Medulla oblongata (tissue), 1 donor: ENCODE measurements at regions not wholly inside any gene's neighbourhood (a gene's known extent, or its start where the extent isn't known, plus 50 kb on each side); places are given as distances from the start of the nearest gene placed in this dataset.

Experiments used
- DNase-seq: peaks from one replicate; pipeline ENCODE4 v3.0.0-alpha.2; 2015; ENCODE audit errors: extremely low spot score

DNA sequence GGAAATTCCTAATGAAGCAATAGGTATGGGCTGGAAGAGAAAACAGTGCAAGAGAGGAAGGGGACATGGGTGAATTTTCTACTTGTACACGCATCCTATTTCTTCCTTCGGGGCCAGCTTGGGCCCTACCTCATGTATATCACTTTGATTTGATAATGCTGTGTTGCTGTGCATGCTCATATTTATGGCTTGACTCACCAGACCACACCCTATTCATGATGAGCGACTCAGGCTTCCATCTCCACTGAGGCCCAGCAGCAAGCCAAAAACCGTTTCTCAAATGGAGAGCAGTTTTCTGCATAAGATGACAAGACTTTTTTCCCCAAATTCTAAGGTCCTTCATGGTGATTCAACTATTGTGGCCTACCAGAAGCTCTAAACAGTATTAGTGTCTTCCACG lies 2039.1 kb upstream of the CDH9 start:
- DNase-seq = no peak

GRCh38 chr5:29069104-29069402 lies 2030.7 kb upstream of the CDH9 start:
- DNase-seq = no peak

GRCh38 chr5:29061381-29061780 lies 2023.0 kb upstream of the CDH9 start:
- no peak for DNase-seq

DNA sequence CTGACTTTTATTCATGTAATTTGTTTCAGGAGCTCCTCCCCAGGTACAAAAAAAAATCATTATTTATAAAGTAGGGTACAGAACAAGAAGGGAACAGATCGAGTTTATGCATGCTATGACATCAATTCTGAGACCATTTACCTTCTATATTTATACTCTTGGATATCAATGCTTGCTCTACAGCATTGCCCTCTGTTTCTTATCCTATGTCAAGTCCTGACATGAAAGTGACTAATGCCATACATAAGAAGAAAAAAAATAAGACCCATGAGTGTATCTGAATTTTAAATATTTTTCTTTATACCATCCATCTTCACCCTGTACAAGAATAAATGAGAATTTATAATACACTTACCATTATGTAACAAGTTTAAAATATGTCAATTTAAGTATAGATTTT lies 2016.3 kb upstream of the CDH9 start:
- no peak for DNase-seq

GRCh38 chr5:29054282-29054681 lies 2015.9 kb upstream of the CDH9 start:
- no peak for DNase-seq

- DNase-seq = no peak
Measured at GRCh38 chr5:29051509-29051908, 2013.1 kb upstream of the CDH9 start.

- no peak for DNase-seq
Measured at GRCh38 chr5:29042152-29042551, 2003.8 kb upstream of the CDH9 start.

DNA sequence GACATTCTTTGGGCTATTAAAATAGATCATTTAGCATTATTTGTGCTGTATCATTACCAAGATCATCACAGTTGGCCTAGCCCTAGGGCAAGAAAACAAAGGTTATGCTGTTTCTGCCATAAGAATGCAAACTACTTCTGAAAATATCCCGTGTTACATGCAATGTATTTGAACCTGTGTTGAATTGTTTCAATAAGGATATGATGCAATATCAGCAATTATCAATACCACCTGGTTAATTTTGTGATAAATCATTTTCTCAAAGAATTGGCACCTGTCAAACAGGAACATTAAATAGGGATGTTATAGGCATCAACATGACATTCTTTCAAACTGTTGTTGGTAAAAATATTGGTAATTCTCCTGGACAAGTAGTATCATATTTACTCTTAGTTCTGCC lies 2002.0 kb upstream of the CDH9 start:
- no peak for DNase-seq

GRCh38 chr5:29039994-29040393 lies 2001.6 kb upstream of the CDH9 start:
- DNase-seq = no peak

DNA sequence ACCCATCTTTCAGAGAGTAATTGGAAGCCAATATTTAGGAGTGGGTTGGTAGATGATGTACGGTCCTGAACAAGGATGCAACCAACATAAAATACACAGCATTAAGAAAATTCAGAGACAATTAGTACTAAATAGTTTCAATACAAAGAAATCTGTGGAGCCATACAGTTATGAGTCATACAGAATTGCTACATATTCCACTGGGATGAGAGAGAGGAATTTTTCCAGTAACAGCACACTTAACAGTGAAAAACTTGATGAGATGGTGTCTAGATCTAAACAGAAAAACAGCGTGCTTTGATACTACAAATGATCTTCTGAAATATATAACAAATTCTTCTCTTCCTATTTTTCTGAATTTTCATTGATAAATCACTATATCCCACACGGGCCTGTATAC lies 1999.3 kb upstream of the CDH9 start:
- DNase-seq = no peak

DNA sequence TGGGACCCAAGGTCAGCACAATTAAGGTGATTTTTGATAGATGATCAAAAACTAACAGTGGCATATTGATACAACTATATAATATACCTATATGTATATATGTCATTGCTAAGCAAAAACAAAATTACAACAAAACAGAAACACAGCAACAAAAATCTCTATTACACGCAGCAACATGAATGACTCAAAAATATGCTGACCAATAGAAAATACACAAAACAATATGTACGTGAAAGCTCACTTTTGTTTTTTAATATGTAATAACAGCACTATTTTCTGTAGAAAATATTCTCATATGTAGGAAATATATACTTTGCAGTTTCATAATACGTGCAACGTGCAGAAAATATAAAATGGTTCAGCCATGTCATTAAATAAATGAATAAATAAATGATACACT lies 1985.7 kb upstream of the CDH9 start:
- no peak for DNase-seq

DNA sequence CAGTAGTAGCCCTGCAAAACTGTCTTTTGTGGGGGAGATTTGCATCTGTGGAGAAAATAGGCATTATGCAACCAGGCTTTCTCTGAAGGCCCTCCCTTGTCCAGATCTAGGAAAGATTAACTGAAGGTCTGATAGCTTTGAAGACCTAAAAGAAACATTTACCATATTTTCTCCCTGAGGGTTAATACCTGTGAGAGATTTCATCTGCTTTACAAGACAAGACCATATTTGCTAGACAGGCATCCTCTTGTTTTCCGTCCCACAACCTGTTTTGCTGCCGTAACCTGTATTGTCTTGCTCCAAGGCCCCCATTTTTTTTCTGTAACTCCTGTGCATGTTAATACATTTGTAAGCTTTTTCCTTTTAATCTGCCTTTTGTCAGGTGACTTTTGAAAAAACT lies 1985.2 kb upstream of the CDH9 start:
- DNase-seq = no peak

DNA sequence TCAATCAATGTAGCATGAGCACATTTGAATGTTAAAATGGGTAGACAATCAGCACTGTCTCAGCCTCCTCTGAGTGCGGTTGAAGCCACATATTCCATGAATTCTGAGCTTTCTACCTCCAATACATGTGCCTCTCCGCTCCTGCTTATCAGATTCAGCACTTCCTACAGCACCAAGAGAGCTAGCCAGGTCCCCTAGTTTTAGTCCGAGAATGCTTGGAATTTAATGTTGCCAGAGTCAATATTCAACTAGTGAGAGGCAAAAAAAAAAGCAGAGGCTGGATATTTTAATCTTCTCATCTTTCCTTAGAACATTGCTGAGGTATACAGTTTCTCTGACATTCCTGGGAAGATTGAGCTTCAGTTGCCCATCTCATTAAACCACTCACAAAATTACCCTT lies 1979.1 kb upstream of the CDH9 start:
- DNase-seq = no peak

- no peak for DNase-seq
Measured at GRCh38 chr5:29016067-29016466, 1977.7 kb upstream of the CDH9 start.

GRCh38 chr5:29015523-29015922 lies 1977.1 kb upstream of the CDH9 start:
- no peak for DNase-seq

GRCh38 chr5:29005386-29005785 lies 1967.0 kb upstream of the CDH9 start:
- DNase-seq = no peak

- DNase-seq = no peak
Measured at GRCh38 chr5:29002481-29002880, 1964.1 kb upstream of the CDH9 start.

GRCh38 chr5:29001666-29002065 lies 1963.3 kb upstream of the CDH9 start:
- no peak for DNase-seq

DNA sequence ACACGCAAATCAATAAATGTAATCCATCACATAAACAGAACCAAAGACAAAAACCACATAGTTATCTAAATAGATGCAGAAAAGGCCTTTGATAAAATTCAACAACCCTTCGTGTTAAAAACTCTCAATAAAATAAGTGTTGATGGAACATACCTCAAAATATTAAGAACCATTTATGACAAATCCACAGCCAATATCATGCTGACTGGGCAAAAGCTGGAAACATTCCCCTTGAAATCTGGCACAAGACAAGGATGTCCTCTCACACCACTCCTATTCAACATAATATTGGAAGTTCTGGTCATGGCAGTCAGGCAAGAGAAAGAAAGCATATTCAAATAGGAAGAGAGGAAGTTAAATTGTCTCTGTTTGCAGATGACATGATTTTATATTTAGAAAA lies 1946.3 kb upstream of the CDH9 start:
- DNase-seq = no peak

DNA sequence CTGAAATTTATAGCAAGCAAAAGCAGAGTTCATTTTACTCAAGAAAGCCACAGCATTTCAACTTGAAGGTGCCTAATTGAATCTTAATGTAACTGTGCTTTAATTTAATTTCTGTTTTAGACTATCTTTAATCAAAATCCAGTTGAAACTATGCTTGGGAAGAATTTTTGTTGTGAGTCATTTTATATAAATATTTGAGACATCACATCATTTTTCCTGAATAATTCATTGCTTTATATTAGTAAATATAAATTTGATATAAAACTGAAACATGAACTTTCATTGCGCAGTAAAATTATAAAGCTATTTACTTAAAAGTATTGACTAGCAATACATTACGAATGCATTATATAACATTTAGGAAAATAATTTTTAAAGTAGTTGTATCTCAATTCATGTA lies 1937.1 kb upstream of the CDH9 start:
- DNase-seq = no peak

DNA sequence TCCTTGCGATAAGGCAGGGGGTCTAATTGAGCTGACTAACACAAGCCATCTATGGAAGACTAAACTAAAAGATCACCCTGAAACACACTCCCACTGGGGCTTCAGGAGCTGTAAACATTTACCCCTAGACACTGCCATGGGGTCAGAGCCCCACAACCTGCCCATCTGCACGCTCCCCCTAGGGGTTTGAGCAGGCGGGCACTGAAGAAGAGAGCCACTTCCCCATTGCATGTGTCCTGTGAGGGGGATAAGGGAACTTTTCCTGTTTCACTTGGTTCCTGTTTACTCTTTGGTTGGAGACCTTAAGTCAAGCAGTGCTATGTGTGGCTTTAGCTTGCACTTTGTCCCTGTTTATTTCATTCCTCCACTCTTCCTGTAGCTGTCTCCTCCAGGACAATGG lies 1929.5 kb upstream of the CDH9 start:
- no peak for DNase-seq

- no peak for DNase-seq
Measured at GRCh38 chr5:28961816-28962215, 1923.4 kb upstream of the CDH9 start.

DNA sequence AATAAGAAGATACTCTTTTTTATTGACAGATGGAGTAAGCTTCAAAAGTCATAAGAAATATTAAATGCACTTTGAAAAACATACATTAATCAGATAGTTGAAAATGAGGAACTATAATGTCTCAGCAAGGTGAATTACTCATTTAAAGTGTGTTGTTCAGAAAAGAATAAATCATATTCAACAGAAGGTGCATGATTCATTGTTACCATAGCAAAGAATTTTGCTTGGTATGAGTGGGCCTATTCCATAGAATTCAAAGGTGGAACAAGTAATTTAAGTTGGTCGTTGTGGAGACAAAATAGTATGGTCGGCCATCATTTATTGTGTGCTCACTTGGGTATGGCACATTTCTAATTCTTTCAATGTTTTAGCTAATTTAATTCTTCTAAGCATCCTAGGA lies 1920.2 kb upstream of the CDH9 start:
- no peak for DNase-seq

DNA sequence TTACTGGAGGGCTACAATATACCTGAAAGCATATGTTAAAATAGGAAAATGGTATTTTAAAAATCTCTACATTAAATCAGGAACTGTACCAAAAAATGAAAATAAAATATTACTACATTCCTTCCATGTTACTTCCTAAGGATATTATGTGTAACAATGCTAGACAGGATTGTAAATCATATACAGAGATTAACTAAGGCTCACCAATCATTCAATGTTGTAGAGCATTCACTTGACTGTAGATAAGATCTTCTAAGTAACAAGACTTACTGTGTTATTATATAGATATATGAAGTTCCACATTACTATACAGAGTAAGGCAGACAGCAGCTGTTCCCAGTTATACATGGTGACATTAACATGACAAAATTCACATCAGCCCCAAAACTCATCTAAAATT lies 1919.1 kb upstream of the CDH9 start:
- DNase-seq = no peak

- DNase-seq = no peak
Measured at GRCh38 chr5:28954074-28954473, 1915.7 kb upstream of the CDH9 start.
